Prostate gland (tissue), 2 donors: ENCODE measurements at regions not wholly inside any gene's neighbourhood (a gene's known extent, or its start where the extent isn't known, plus 50 kb on each side); places are given as distances from the start of the nearest gene placed in this dataset.

Source experiments
- CTCF ChIP-seq, 4 experiments: fragments of 200-600 bp in 2 of 4; fragments of 450-650 bp in 2 of 4; sonication (generic) in 2 of 4; IDR thresholded peaks; 1 replicate in 3 of 4; 2 replicates in 1 of 4; pipeline ENCODE4 v1.5.1; 2016 to 2019; ENCODE audit warnings: antibody characterized with exemption in 4 of 4, mild to moderate bottlenecking in 2 of 4, moderate library complexity in 2 of 4
- POLR2A ChIP-seq: fragments of 450-650 bp; IDR thresholded peaks from one replicate; pipeline ENCODE4 v1.6.1; 2016; ENCODE audit warnings: antibody characterized with exemption, mild to moderate bottlenecking
- POLR2AphosphoS5 ChIP-seq: sonication (generic); formaldehyde crosslinking; IDR thresholded peaks from one replicate; pipeline ENCODE4 v1.6.1; 2017; ENCODE audit warnings: antibody characterized with exemption

GRCh38 chr17:72183194-72183685, 62.4 kb downstream of the SOX9 start:
- no peak for TF ChIP-seq CTCF (IDR thresholded peaks at IDR 0.05)
- no peak for TF ChIP-seq POLR2A
- peak; percentile 77 for TF ChIP-seq POLR2AphosphoS5
